EH (cell line): ENCODE measurements at regions not wholly inside any gene's neighbourhood (a gene's known extent, or its start where the extent isn't known, plus 50 kb on each side); places are given as distances from the start of the nearest gene placed in this dataset.

ENCODE experiments used
- DNase-seq: peaks from one replicate; pipeline ENCODE4 v3.0.0-alpha.2; 2015; ENCODE audit warnings: low read depth

GRCh38 chr11:32161293-32161692, 70.4 kb downstream of the RCN1 start:
- DNase-seq = no peak

- DNase-seq = no peak
Observed at GRCh38 chr11:32162351-32162750, 71.5 kb downstream of the RCN1 start.

- no peak for DNase-seq
Observed at GRCh38 chr11:32162906-32163305, 72.0 kb downstream of the RCN1 start.

- no peak for DNase-seq
Observed at GRCh38 chr11:32163557-32163956, 72.7 kb downstream of the RCN1 start.

DNA sequence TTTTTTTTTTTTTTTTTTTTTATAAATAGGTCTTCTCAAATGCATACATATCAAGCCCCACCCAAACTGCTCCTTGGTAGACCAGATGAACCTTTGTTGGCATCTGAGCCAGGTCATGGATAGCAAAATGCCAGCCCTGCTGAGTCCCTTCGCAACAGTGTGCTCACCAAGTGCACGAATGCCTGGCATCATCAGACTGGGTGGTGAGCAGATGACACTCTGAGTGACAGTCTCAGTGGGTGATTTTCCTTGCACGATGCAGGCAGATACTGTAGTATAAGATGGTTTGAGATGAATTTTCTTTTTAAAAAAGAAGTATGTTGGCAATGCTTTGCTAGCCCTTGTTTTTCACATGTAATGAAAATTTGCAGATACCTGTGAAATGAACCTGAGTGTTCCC, 74.0 kb downstream of the RCN1 start:
- no peak for DNase-seq

DNA sequence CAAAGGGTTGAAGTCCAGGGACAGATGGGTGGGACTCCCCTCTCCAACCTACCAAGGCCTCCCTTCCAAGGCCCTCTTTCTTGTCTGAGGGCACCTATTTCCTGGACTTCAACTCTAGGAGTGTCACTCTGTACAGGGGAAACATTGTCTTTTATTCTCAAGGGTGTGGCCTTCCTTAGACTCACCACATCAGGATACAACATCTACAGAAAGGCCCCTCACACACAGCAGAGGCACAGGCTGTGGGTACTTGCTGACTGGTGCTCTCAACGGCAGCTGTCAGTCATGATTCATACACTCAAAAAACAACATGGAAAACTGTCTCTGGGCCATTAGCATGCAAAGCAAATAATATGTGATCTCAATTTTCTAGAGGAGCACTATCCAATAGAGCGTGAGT, 78.0 kb downstream of the RCN1 start:
- no peak for DNase-seq

- no peak for DNase-seq
Observed at GRCh38 chr11:32171445-32171844, 80.6 kb downstream of the RCN1 start.

- DNase-seq = peak; percentile 19
Observed at GRCh38 chr11:32172041-32172847, 81.4 kb downstream of the RCN1 start.

DNA sequence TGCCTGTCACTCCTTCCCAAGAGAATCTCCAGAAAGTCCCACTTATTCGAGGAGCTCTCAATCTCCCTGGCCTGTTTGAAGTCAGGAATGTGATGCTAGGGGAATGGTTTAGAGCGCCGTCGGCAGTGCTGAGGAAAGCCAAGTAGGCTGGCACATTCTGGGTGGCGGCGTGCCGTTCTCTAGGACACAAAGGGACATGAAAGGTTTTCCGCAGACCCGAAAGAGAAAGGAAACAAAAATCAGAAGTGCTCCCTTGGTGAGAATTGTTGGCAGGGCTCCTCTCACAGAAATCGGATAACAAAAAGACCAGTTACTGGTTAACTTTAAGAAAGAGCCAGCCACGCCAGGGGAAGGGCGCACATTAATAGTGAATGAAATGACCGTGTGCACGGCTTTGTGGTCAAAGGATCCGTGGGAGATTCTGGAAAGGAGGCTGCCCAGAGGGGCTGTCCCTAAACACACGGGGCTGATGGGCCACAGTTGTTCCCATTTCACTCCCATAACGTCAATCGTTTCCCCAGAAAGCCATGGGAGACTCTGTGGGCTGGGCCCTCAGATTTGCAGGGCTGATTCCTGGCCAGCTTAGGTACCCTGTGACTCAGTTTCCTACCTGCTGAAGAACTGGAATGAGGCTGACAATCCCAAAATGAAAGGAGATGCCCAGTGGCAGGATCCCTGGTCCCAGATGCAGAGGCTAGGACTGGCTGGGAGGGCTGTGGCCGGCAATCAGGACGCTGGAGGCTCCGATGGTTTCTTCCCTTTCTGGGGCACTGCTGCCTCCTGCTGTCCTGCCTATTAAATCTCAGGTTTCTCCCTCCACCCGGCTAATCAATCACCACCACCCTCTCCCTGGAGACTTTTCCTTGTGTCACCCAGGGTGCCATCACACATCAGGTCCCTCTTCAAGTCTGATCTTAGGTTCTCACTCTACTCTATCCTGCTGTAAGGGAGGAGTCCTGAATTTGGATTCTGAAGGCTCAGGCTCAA, 82.3 kb downstream of the RCN1 start:
- peak; percentile 77 for DNase-seq

- DNase-seq = no peak
Observed at GRCh38 chr11:32173977-32174376, 83.1 kb downstream of the RCN1 start.

DNA sequence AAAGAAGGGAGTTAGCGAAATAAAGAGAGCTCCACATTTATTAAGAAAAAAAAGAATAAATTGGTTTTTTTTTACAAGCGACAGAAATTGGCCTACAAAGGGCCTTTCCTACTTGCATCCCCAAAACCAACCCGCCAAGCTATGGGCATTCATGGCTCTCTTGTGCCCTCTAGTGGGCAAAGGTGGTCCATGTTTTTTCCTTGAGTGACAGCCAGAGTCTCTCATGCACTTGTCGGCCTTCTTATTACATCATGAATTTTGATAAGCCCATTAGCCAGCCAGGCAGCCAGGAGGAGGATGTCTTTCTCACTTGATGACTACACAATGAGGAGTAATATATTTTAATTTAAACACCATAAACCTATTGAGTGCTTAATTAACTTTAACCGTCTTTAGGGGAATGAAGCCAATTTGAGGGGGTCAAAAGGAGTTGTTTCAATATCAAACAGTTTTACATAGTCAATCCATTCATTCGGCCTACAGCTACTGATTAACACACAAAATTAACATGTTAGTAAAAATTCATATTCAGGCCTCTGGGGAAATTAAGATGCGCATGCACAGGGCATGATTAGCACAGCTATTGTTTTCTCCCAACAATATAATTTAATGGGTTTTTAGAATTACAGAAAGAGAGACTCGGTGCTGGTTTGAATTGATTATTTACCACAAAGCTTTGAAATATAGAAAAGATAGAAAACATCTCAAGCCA, 85.5 kb downstream of the RCN1 start:
- peak; percentile 79 for DNase-seq

- no peak for DNase-seq
Observed at GRCh38 chr11:32178692-32179091, 87.8 kb downstream of the RCN1 start.

GRCh38 chr11:32183512-32183911, 92.6 kb downstream of the RCN1 start:
- no peak for DNase-seq

GRCh38 chr11:32184041-32184722, 93.3 kb downstream of the RCN1 start:
- no peak for DNase-seq

DNA sequence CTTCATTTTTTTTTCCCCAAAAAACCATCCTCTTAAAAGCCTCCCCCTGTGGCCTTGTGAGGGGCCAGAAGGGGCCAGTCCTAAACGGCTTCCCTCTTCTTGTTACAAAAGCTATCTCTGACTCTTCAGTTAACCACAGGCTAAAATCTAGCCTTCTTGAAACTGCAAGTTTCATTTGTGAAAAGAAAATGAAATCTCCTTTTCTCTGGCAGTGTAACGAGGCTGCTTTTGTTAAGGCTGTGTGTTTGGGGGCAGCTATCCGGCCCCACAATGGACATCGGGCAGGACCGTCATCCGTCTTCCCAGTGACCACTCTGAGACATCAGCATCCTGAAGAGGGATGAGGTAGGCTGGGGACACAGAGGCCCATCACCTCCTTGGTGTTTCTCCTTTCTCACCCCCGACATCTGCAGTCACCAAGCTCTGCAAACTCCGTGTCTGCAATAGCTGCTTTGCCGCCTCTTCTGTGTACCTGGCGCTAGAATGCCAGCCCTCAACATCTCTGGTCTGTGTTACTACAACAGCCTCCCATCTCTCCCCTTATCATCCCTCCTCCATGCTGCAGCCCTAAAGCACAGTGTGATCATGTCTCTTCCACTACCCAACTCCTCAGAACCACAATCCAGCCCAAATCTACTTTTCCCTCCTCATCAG, 94.0 kb downstream of the RCN1 start:
- DNase-seq = no peak

DNA sequence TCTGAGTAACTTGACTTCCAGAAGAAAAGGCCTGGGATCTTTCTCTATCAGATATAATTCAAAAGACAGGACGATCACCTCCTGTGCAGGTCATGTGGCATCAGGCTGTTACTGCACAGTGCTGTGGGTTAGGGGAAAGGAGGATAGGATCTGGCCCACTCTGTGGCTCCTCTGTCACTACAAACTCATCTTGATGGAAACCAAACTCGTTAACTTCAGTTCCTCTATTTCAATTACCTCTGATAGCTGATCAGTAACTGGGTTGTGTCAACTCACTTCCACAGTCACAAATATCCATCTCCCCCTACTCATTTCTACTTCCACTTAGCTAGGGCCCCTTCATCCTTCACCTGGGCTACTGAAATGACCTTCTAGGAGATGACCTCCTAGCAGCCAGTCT, 95.2 kb downstream of the RCN1 start:
- DNase-seq = no peak

GRCh38 chr11:32187111-32187510, 96.2 kb downstream of the RCN1 start:
- DNase-seq = no peak

GRCh38 chr11:32188785-32189184, 97.9 kb downstream of the RCN1 start:
- no peak for DNase-seq

DNA sequence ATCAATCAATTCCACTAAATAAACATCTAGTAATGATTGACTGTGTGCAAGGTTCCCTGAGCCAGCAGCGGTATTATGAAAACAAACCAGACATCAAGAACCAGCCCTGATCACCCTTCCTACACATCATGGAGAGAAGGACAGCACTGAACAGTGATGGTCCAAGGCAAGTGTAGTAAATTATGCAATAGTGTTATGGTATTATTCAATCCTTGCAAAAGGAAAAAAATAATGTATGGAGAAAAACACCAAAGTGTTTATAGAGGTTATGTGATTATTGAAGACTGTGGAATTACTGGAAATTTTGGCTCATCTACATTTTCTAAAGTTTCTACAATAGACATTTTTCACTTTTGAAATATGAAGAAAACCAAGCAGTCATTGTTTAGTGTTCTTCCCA, 105.3 kb downstream of the RCN1 start:
- no peak for DNase-seq

DNA sequence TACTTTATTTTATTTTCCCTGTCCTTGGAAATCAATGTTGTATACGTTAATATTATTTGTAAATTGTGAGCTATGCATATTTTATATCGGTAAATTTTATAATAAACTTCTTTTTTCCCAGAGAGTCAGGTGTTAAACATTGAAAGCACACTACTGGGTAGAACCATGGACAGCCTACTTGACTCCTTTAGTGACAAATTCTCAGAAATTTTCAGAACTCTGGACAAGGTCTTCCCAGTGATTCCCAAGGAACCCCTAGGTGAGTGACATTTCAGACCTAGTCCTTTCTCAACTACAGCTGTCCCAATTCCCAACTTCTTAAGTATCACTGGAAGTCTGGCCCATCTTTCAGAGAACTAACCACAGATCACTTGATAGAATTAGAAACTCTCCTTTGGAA, 107.2 kb downstream of the RCN1 start:
- no peak for DNase-seq

GRCh38 chr11:32200136-32200847, 109.4 kb downstream of the RCN1 start:
- DNase-seq = no peak
